Mucosa of descending colon (tissue), 3 donors: ENCODE measurements at regions not wholly inside any gene's neighbourhood (a gene's known extent, or its start where the extent isn't known, plus 50 kb on each side); places are given as distances from the start of the nearest gene placed in this dataset.

ENCODE experiments used
- ATAC-seq: fragments of 200-7000 bp; cut with Tn5 transposase; one replicate; pipeline ENCODE4 v1.9.1; 2020; ENCODE audit warnings: mild to moderate bottlenecking, moderate library complexity
- DNase-seq, 3 donors: peaks; one replicate each; pipeline ENCODE4 v3.0.0-alpha.2; 2020
- H3K36me3 ChIP-seq: fragments of 200-600 bp; one replicate; pipeline ENCODE4 v1.8.0; 2021; ENCODE audit warnings: low read depth, mild to moderate bottlenecking
- H3K4me1 ChIP-seq: fragments of 200-600 bp; one replicate; pipeline ENCODE4 v1.8.0; 2021; ENCODE audit warnings: low read depth, mild to moderate bottlenecking
- H3K4me3 ChIP-seq: fragments of 200-600 bp; one replicate; pipeline ENCODE4 v1.8.0; 2021; ENCODE audit warnings: mild to moderate bottlenecking
- H3K9me3 ChIP-seq: fragments of 200-600 bp; one replicate; pipeline ENCODE4 v1.8.0; 2021; ENCODE audit warnings: mild to moderate bottlenecking
- intact Hi-C, 2 donors: fragments of 100-400 bp; cut with DNase I in 1 of 2; cut with micrococcal nuclease in 1 of 2; formaldehyde crosslinking; loops; one replicate each; pipeline versions ENCODE4 v1.11.0 to v1.11.1; 2022; cut with DNase I, micrococcal nuclease
- TF ChIP-seq, protein P1 (sequence below): fragments of 200-600 bp; IDR thresholded peaks from one replicate; pipeline ENCODE4 v1.8.0; 2022; ENCODE audit warnings: antibody characterized with exemption, mild to moderate bottlenecking
- donor health status: DM: no; HTN: no; CAD: no; lungs with moderate emphysema.
- donor health status: DM: no; HTN: no; CAD: no.
- donor health status: DM: no; HTN: yes; CAD: no.

DNA sequence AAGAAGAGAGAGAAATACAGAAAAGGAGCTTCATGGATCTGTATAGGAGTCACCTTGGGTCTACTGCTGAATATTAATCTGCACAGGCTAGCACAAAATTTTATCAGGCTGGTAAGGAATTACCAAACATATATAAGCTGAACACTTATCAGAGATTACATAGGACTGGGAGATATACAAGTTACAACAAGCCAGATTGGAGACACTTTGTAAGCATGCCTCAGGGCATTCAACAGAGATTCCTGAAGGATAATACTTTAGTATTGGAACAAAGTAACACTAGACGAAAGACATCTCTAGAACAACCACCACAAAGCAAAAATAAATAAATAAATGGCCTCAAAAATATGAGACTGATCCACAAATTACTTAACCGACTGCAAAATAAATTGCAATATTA, 197.8 kb downstream of the ANXA1 start:
- DNase-seq (no peak), ATAC-seq (no peak)
- intact Hi-C loops: no loop called here
- H3K9me3 ChIP-seq: no peaks in the 10 kb centered on the region
- H3K4me3 ChIP-seq: no peak overlapping the region
- H3K36me3 ChIP-seq: no peaks in the 10 kb centered on the region
- no peaks in the 10 kb centered on the region for H3K4me1 ChIP-seq
- TF ChIP-seq, protein P1, sequence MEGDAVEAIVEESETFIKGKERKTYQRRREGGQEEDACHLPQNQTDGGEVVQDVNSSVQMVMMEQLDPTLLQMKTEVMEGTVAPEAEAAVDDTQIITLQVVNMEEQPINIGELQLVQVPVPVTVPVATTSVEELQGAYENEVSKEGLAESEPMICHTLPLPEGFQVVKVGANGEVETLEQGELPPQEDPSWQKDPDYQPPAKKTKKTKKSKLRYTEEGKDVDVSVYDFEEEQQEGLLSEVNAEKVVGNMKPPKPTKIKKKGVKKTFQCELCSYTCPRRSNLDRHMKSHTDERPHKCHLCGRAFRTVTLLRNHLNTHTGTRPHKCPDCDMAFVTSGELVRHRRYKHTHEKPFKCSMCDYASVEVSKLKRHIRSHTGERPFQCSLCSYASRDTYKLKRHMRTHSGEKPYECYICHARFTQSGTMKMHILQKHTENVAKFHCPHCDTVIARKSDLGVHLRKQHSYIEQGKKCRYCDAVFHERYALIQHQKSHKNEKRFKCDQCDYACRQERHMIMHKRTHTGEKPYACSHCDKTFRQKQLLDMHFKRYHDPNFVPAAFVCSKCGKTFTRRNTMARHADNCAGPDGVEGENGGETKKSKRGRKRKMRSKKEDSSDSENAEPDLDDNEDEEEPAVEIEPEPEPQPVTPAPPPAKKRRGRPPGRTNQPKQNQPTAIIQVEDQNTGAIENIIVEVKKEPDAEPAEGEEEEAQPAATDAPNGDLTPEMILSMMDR: no peak

DNA sequence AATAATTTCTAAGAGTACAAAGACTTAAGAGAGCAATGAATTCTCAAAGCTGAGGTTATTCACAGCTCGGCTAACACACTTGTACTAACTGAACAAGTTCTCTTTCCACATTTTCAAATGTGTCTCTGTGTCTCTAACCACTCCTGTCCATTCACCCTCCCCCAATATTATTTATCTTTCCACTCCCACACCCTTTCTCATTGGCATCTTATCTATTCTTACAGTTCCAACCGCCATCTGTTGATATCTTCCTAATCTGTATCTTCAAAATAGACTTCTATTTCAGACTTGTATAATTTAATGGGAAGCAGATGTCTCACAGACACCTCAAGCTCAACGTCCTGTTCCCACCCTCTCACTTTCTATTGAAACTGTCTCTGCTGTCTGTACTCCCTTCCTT, 205.9 kb downstream of the ANXA1 start:
- intact Hi-C loops: no loop called here
- TF ChIP-seq, protein P1: no peak
- no peaks in the 10 kb centered on the region for H3K36me3 ChIP-seq
- ATAC-seq (no peak), DNase-seq (no peak)
- H3K9me3 ChIP-seq: no peaks in the 10 kb centered on the region
- no peak overlapping the region for H3K4me3 ChIP-seq
- H3K4me1 ChIP-seq: no peaks in the 10 kb centered on the region

- H3K4me3 ChIP-seq: no peak overlapping the region
- no peaks in the 10 kb centered on the region for H3K36me3 ChIP-seq
- no peak for DNase-seq
- H3K4me1 ChIP-seq: no peaks in the 10 kb centered on the region
- no peak for ATAC-seq
- no peaks in the 10 kb centered on the region for H3K9me3 ChIP-seq
- TF ChIP-seq, protein P1: no peak
- intact Hi-C loops: no loop called here
Observed at GRCh38 chr9:73370053-73370452, 218.4 kb downstream of the ANXA1 start.

DNA sequence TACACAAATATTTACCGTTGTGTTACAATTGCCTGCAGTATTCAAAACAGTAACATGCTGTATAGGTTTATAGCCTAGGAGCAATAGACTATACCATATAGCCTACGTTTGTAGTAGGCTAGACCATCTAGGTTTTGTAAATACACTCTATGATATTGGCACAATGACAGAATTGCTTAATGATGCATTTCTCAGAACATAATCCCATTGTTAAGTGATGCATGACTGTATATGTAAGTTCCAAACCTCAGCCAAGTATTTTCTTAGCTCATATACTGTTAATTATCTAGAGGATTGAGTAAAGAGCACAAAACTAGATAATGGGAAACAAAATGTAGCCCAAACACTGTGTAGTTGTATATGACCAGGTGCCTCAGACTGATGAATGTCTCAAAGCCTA, 220.1 kb downstream of the ANXA1 start:
- TF ChIP-seq, protein P1: no peak
- H3K9me3 ChIP-seq: no peaks in the 10 kb centered on the region
- intact Hi-C loops: no loop called here
- no peak overlapping the region for H3K4me3 ChIP-seq
- H3K36me3 ChIP-seq: no peaks in the 10 kb centered on the region
- no peak for ATAC-seq
- no peaks in the 10 kb centered on the region for H3K4me1 ChIP-seq
- no peak for DNase-seq

DNA sequence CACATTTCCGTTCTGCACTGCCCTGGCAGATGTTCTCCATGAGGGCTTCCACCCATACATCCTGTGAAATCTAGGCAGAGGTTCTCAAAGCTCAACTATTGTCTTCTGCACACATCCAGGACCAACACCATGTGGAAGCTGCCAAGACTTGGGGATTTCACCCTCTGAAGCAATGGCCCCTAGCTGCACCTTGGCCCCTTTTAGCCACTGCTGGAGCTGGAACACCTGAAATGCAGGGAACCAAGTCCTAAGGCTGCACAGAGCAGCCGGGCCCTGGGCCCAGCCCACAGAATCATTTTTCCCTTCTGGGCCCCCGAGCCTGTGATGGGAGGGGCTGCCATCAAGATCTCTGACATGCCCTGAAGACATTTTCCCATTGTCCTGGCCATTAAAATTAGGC, 228.7 kb downstream of the ANXA1 start:
- intact Hi-C loops: no loop called here

More for the DNA sequence above, 228.7 kb downstream of the ANXA1 start:
- TF ChIP-seq, protein P1: no peak
- no peaks in the 10 kb centered on the region for H3K9me3 ChIP-seq
- no peak for ATAC-seq
- no peaks in the 10 kb centered on the region for H3K4me1 ChIP-seq
- no peak overlapping the region for H3K4me3 ChIP-seq
- H3K36me3 ChIP-seq: no peaks in the 10 kb centered on the region
- DNase-seq: no peak
